ENCODE measurements at regions not wholly inside any gene's neighbourhood (a gene's known extent, or its start where the extent isn't known, plus 50 kb on each side); places are given as distances from the start of the nearest gene placed in this dataset.

DNA sequence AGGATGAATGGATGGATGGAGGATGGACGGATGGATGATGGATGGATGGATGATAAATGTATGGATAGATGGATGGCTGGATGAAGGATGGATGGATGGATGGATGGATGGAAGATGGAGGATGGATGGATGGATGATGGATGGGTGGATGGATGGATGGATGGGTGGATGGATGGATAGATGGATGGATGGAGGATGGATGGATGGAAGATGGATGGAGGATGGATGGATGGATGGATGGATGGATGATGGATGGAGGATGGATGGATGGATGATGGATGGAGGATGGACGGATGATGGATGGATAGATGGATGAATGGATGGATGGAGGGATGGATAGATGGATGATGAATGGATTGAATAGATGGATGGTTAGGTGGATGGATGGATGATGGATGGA, 210.6 kb upstream of the IGF1R start:
- Histone ChIP-seq H3K4me3 (no peak overlapping the region), H3K4me1 (peaks cover 0 to 2% (median 0%) of the 10 kb centered on the region in 4 donors), H3K27ac (no peak overlapping the region), H3K27me3 (no peaks in the 10 kb centered on the region), H3K36me3 (no peaks in the 10 kb centered on the region), H3K9me3 (no peaks in the 10 kb centered on the region)
- intact Hi-C loops (cut with DNase I): no loop called here
- no peak for DNase-seq
- WGBS, 2 donors: 89 to 90% methylated on average over 2 of the region's 2 CpGs
- TF ChIP-seq, protein P1, sequence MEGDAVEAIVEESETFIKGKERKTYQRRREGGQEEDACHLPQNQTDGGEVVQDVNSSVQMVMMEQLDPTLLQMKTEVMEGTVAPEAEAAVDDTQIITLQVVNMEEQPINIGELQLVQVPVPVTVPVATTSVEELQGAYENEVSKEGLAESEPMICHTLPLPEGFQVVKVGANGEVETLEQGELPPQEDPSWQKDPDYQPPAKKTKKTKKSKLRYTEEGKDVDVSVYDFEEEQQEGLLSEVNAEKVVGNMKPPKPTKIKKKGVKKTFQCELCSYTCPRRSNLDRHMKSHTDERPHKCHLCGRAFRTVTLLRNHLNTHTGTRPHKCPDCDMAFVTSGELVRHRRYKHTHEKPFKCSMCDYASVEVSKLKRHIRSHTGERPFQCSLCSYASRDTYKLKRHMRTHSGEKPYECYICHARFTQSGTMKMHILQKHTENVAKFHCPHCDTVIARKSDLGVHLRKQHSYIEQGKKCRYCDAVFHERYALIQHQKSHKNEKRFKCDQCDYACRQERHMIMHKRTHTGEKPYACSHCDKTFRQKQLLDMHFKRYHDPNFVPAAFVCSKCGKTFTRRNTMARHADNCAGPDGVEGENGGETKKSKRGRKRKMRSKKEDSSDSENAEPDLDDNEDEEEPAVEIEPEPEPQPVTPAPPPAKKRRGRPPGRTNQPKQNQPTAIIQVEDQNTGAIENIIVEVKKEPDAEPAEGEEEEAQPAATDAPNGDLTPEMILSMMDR (IDR thresholded peaks at IDR 0.05): no peak
- TF ChIP-seq POLR2AphosphoS5 (IDR thresholded peaks at IDR 0.05) (no peak), EP300 (IDR thresholded peaks at IDR 0.05) (no peak), POLR2A (IDR thresholded peaks at IDR 0.05) (no peak)

DNA sequence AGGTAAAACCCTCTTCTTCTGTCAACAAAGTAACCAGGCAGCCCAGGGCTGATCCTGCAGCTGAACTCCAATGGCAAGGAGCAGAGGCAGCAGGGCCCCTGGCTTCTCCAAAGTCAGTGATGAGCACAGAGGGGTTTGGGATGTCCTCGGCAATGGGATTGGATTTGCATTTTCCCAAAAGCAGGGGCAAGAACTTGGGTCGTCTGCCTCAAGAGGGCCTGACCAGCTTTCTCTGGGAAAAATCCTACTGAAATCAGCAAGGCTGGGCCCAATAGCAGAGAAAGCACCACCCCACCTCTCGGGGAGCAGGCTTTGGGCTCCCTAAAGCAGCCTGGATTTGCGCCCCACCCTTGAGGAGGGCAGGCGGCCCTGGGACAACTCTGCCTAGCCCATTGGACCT, 210.0 kb upstream of the IGF1R start:
- H3K36me3 ChIP-seq: no peaks in the 10 kb centered on the region
- peaks cover 0 to 5% (median 0%) of the 10 kb centered on the region in 4 donors for H3K4me1 ChIP-seq
- H3K4me3 ChIP-seq: no peak overlapping the region
- DNase-seq: no peak
- no peak overlapping the region for H3K27ac ChIP-seq
- TF ChIP-seq, protein P1 (IDR thresholded peaks at IDR 0.05): no peak
- TF ChIP-seq EP300 (IDR thresholded peaks at IDR 0.05) (no peak), POLR2A (IDR thresholded peaks at IDR 0.05) (no peak), POLR2AphosphoS5 (IDR thresholded peaks at IDR 0.05) (no peak)
- intact Hi-C loops (cut with DNase I): no loop called here
- H3K9me3 ChIP-seq: no peaks in the 10 kb centered on the region
- 85 to 91% methylated on average over 5 of the region's 5 CpGs for WGBS, 2 donors
- no peaks in the 10 kb centered on the region for H3K27me3 ChIP-seq

- no peak overlapping the region for H3K4me3 ChIP-seq
- H3K4me1 ChIP-seq: peaks cover 0 to 5% (median 0%) of the 10 kb centered on the region in 4 donors
- TF ChIP-seq POLR2AphosphoS5 (IDR thresholded peaks at IDR 0.05): no peak
- TF ChIP-seq, protein P1 (IDR thresholded peaks at IDR 0.05): no peak
- no peak for TF ChIP-seq POLR2A (IDR thresholded peaks at IDR 0.05)
- TF ChIP-seq EP300 (IDR thresholded peaks at IDR 0.05): no peak
- H3K27me3 ChIP-seq: no peaks in the 10 kb centered on the region
- H3K27ac ChIP-seq: no peak overlapping the region
- DNase-seq: no peak
- intact Hi-C loops (cut with DNase I): no loop called here
- WGBS, 2 donors: 93% methylated on average over 7 of the region's 7 CpGs
- no peaks in the 10 kb centered on the region for H3K9me3 ChIP-seq
- no peaks in the 10 kb centered on the region for H3K36me3 ChIP-seq
Observed at GRCh38 chr15:98438907-98439306, 209.4 kb upstream of the IGF1R start.

GRCh38 chr15:98439523-98439942, 208.8 kb upstream of the IGF1R start:
- DNase-seq: no peak
- no peaks in the 10 kb centered on the region for H3K27me3 ChIP-seq
- H3K36me3 ChIP-seq: no peaks in the 10 kb centered on the region
- H3K4me3 ChIP-seq: no peak overlapping the region
- no peak overlapping the region for H3K27ac ChIP-seq
- intact Hi-C loops (cut with DNase I): no loop called here
- 64 to 78% methylated on average over 6 of the region's 6 CpGs for WGBS, 2 donors
- H3K9me3 ChIP-seq: no peaks in the 10 kb centered on the region
- TF ChIP-seq, protein P1 (IDR thresholded peaks at IDR 0.05): no peak
- no peak for TF ChIP-seq POLR2AphosphoS5 (IDR thresholded peaks at IDR 0.05)
- TF ChIP-seq EP300 (IDR thresholded peaks at IDR 0.05): no peak
- no peak for TF ChIP-seq POLR2A (IDR thresholded peaks at IDR 0.05)
- peaks cover 0 to 5% (median 0%) of the 10 kb centered on the region in 4 donors for H3K4me1 ChIP-seq

DNA sequence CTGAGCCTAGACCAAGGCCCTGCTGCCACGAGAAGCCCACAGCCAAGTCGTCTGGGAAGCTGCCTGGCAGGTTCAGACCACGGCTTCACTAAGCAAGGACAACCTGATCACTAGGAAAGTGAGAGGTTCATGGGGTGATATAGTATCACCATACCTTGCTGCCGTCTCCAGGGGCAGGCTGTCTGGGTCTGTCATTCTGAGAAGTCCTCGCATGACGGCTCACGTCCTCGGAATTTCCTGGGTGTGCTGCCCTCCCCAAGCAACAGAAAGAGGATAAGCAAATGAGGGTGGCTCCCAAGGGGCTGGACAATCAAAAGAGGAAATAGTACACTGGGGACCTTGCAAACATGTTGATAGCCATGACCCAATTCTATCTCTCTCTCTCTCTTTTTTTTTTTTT, 207.4 kb upstream of the IGF1R start:
- no peaks in the 10 kb centered on the region for H3K9me3 ChIP-seq
- H3K4me3 ChIP-seq: no peak overlapping the region
- intact Hi-C loops (cut with DNase I): loop anchor here (5.0 kb wide), 1 partner anchor 206 kb away; the partner anchor contains the start of gene IGF1R
- DNase-seq: no peak
- H3K4me1 ChIP-seq: peaks cover 0 to 5% (median 0%) of the 10 kb centered on the region in 4 donors
- TF ChIP-seq EP300 (IDR thresholded peaks at IDR 0.05): no peak
- TF ChIP-seq, protein P1 (IDR thresholded peaks at IDR 0.05): no peak
- TF ChIP-seq POLR2AphosphoS5 (IDR thresholded peaks at IDR 0.05): no peak
- TF ChIP-seq POLR2A (IDR thresholded peaks at IDR 0.05): no peak
- no peaks in the 10 kb centered on the region for H3K36me3 ChIP-seq
- no peaks in the 10 kb centered on the region for H3K27me3 ChIP-seq
- 65 to 77% methylated on average over 8 of the region's 8 CpGs for WGBS, 2 donors
- H3K27ac ChIP-seq: no peak overlapping the region

Measured in sigmoid colon (tissue), 6 donors.